SH-SY5Y (cell line): ENCODE measurements at regions not wholly inside any gene's neighbourhood (a gene's known extent, or its start where the extent isn't known, plus 50 kb on each side); places are given as distances from the start of the nearest gene placed in this dataset.

Source experiments
- GATA2 ChIP-seq: IDR thresholded peaks from 2 replicates; pipeline ENCODE4 v1.6.1; 2011; ENCODE audit warnings: mild to moderate bottlenecking, low read depth, low read length
- GATA3 ChIP-seq: IDR thresholded peaks from 2 replicates; pipeline ENCODE4 v1.6.1; 2011; ENCODE audit warnings: low read depth, mild to moderate bottlenecking, low read length, moderate library complexity

DNA sequence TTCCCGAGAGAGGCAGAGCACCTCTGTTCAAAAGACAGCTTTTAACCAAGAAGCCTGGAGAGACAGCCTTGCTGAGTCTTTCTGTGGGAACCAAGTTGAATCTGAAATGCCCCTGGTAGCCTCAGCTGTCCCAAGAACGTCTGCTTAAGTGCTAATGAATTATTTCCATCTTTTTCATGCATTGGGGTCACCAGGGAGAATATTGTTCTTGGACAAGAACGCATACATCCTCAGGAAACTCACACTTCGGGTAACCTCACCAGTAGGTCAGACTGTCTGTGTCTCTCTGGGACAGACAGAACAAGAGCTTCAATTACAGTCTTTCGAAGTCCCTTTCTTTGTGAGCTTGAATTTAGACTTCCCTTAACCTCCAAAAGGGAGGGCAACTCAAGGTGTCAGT lies 134.6 kb upstream of the ADAMTS18 start:
- no peak for TF ChIP-seq GATA2
- TF ChIP-seq GATA3 = no peak
